HFFc6 (cell line): ENCODE measurements at regions not wholly inside any gene's neighbourhood (a gene's known extent, or its start where the extent isn't known, plus 50 kb on each side); places are given as distances from the start of the nearest gene placed in this dataset.

Experiments used
- DNase-seq: peaks from one replicate; pipeline ENCODE4 v3.0.0-alpha.2; 2018
- H3K27ac Mint-ChIP-seq: 2 replicates; pipeline ENCODE4 v1.8.0; 2020; ENCODE audit warnings: mild to moderate bottlenecking, mixed read lengths
- H3K27me3 Mint-ChIP-seq: 2 replicates; pipeline ENCODE4 v1.8.0; 2021; ENCODE audit warnings: mild to moderate bottlenecking, moderate library complexity, mixed read lengths; ENCODE audit not compliant: insufficient read depth
- H3K36me3 Mint-ChIP-seq: 2 replicates; pipeline ENCODE4 v1.8.0; 2021; ENCODE audit warnings: low read depth, mixed read lengths
- H3K4me1 Mint-ChIP-seq: 2 replicates; pipeline ENCODE4 v1.8.0; 2020; ENCODE audit warnings: low read depth, mixed read lengths
- H3K4me3 Mint-ChIP-seq: 2 replicates; pipeline ENCODE4 v1.8.0; 2020; ENCODE audit warnings: mild to moderate bottlenecking, moderate library complexity, mixed read lengths
- H3K9me3 Mint-ChIP-seq: 2 replicates; pipeline ENCODE4 v1.8.0; 2020; ENCODE audit warnings: mild to moderate bottlenecking, mixed read lengths
- TF ChIP-seq, protein P1 (sequence below): fragments of 200-600 bp; sonication (generic); IDR thresholded peaks from 2 replicates; pipeline ENCODE4 v1.5.0; 2021; ENCODE audit warnings: antibody characterized with exemption, mild to moderate bottlenecking

DNA sequence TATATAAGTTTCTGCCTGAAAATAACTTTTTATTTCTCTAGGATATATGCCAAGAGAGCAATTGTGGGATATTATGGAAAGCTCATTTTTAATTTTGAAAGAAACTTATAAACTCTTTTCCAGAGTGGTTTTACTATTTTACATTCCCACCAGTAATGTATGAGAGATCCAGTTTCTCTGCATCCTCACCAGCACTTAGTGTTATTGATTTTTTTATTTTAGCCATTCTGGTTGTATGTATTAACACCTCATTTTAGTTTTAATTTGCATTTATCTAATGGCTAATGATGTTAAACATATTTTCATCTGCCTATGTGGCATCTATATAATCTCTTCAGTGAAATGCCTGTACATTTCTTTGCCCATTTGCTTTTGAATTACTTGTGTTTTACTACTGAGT lies 597.7 kb upstream of the RAB6C start:
- Mint-ChIP-seq H3K9me3 (peaks cover 45% of the 10 kb centered on the region), H3K36me3 (peaks cover 4% of the 10 kb centered on the region; the same call in 1 of the 2 replicates), H3K4me1 (no peaks in the 10 kb centered on the region), H3K27ac (no peak overlapping the region), H3K4me3 (no peak overlapping the region), H3K27me3 (no peaks in the 10 kb centered on the region; the same call in 1 of the 2 replicates)
- no peak for DNase-seq
- TF ChIP-seq, protein P1, sequence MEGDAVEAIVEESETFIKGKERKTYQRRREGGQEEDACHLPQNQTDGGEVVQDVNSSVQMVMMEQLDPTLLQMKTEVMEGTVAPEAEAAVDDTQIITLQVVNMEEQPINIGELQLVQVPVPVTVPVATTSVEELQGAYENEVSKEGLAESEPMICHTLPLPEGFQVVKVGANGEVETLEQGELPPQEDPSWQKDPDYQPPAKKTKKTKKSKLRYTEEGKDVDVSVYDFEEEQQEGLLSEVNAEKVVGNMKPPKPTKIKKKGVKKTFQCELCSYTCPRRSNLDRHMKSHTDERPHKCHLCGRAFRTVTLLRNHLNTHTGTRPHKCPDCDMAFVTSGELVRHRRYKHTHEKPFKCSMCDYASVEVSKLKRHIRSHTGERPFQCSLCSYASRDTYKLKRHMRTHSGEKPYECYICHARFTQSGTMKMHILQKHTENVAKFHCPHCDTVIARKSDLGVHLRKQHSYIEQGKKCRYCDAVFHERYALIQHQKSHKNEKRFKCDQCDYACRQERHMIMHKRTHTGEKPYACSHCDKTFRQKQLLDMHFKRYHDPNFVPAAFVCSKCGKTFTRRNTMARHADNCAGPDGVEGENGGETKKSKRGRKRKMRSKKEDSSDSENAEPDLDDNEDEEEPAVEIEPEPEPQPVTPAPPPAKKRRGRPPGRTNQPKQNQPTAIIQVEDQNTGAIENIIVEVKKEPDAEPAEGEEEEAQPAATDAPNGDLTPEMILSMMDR, result no peak

DNA sequence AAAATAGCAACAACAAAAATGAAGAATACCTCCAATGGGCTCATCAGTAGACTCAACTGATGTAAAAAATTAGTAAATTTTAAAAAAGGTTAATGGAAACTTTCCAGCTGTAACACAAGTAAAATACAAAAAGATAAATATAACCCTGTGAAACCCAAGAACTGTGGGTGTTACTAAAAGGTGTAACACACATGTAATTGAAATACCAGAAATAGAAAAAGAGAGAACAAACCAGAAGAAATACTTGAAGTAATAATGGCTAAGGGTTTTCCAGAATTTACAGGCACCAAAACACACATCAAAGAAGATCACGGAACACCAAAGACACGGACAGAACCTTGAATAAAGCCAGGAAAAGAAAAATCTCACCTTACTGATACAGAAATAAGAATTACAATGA lies 590.6 kb upstream of the RAB6C start:
- H3K9me3 Mint-ChIP-seq, result peaks cover 46% of the 10 kb centered on the region
- H3K27ac Mint-ChIP-seq, result no peak overlapping the region
- TF ChIP-seq, protein P1, result no peak
- H3K36me3 Mint-ChIP-seq, result peaks cover 4% of the 10 kb centered on the region; the same call in 1 of the 2 replicates
- no peaks in the 10 kb centered on the region for H3K27me3 Mint-ChIP-seq
- H3K4me1 Mint-ChIP-seq, result no peaks in the 10 kb centered on the region
- DNase-seq, result no peak
- H3K4me3 Mint-ChIP-seq, result no peak overlapping the region

DNA sequence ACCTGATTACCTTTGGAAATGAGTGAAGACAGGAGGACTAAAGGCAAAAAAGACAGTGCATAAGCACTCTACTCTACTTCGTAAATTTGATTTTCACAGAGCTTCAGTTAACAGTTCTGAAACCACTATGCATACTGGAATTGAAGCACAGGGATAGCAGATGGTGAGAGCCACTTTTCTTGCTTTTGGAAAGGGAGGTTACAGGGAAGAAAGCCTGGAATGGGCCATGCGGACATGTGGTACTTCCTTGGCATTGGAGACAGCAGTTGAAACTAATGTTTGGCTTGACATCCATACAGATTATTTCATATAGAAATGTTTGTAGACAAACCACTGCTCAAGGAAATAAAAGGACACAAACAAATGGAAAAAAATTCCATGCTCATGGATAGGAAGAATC lies 585.6 kb upstream of the RAB6C start:
- Mint-ChIP-seq H3K36me3 (peaks cover 4% of the 10 kb centered on the region; the same call in 1 of the 2 replicates), H3K27me3 (no peaks in the 10 kb centered on the region), H3K4me1 (no peaks in the 10 kb centered on the region), H3K4me3 (no peak overlapping the region), H3K27ac (no peak overlapping the region), H3K9me3 (peaks cover 53% of the 10 kb centered on the region)
- no peak for DNase-seq
- TF ChIP-seq, protein P1, result no peak

DNA sequence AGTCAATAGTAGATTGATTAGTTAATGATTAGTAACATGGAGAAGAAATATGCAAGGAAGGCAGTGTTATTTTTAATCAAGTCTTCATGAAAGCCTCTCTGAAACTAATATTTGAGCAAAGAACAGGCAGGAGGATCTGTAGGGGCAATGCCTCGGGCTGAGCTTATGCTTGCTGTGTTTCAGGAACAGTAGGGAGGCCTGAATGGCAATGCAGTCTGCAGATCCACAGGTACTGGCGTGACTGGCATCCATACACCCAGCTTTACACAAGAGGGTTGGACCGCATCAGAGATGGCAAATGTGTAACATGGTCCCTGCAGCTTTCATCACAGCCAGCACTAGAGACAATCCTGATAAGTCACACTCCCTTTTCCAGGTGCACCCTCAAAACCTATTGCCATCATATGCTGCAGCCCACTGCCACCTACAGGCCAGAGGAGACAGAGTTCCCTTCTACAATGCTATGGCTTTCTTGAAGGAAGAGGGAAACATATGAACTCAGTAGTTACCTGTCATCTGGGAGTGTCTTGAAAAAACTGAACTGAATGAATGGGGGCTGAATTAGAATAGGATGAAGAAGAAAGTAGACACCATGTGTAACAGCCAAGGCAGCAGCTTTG lies 582.4 kb upstream of the RAB6C start:
- Mint-ChIP-seq H3K9me3 (peaks cover 50% of the 10 kb centered on the region), H3K36me3 (no peaks in the 10 kb centered on the region; the same call in 1 of the 2 replicates), H3K27me3 (no peaks in the 10 kb centered on the region), H3K27ac (no peak overlapping the region), H3K4me1 (no peaks in the 10 kb centered on the region), H3K4me3 (no peak overlapping the region)
- TF ChIP-seq, protein P1, result peak; percentile 37; the same call in 1 of the 2 replicates
- DNase-seq, result no peak

DNA sequence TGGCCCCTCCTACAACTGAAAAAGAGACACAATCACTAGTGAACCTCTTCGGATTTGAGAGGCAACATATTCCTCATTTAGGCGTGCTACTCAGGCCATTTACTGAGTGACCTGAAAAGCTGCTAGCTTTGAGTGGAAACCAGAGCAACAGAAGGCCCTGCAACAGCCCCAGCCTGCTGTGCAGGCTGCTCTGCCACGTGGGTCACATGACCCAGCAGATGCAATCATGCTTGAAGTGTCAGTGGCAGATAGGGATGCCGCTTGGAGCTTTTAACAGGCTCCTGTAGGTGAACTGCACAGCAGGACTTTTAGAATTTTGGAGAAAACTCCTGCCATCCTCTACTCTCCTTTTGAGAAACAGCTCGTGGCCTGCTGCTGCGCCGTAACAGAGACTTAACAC lies 578.6 kb upstream of the RAB6C start:
- DNase-seq, result no peak
- no peak overlapping the region for H3K27ac Mint-ChIP-seq
- H3K36me3 Mint-ChIP-seq, result no peaks in the 10 kb centered on the region; the same call in 1 of the 2 replicates
- TF ChIP-seq, protein P1, result no peak
- H3K4me3 Mint-ChIP-seq, result no peak overlapping the region
- no peaks in the 10 kb centered on the region for H3K4me1 Mint-ChIP-seq
- no peaks in the 10 kb centered on the region for H3K27me3 Mint-ChIP-seq
- H3K9me3 Mint-ChIP-seq, result peaks cover 51% of the 10 kb centered on the region
